Gastrocnemius medialis (tissue), 4 donors: ENCODE measurements at regions not wholly inside any gene's neighbourhood (a gene's known extent, or its start where the extent isn't known, plus 50 kb on each side); places are given as distances from the start of the nearest gene placed in this dataset.

ENCODE experiments used
- ATAC-seq, 2 donors: fragments of 150-250 bp; one replicate each; pipeline ENCODE4 v1.9.1; 2016
- DNase-seq, 2 donors: peaks; one replicate each; pipeline ENCODE4 v3.0.0-alpha.2; 2019
- H3K27ac ChIP-seq, 4 donors: fragments of 200-600 bp; sonication (generic); 1 replicate in 1 of 4; 2 replicates in 3 of 4; pipeline ENCODE4 v1.5.1; 2016 to 2018; ENCODE audit warnings: mild to moderate bottlenecking in 2 of 4, moderate library complexity in 1 of 4
- H3K27me3 ChIP-seq, 3 donors: fragments of 200-600 bp; sonication (generic) in 2 of 3; 1 replicate in 1 of 3; 2 replicates in 2 of 3; pipeline versions ENCODE4 v1.5.1 to v1.6.0; 2016 to 2019; ENCODE audit warnings: mild to moderate bottlenecking in 1 of 3, moderate library complexity in 1 of 3
- H3K36me3 ChIP-seq, 2 donors: fragments of 200-600 bp; sonication (generic) in 1 of 2; one replicate each; pipeline ENCODE4 v1.5.1; 2017 to 2018
- H3K4me1 ChIP-seq, 2 donors: fragments of 200-600 bp; sonication (generic) in 1 of 2; one replicate each; pipeline ENCODE4 v1.5.1; 2016 to 2017; ENCODE audit warnings: mild to moderate bottlenecking in 2 of 2
- H3K4me3 ChIP-seq, 4 donors: fragments of 200-600 bp; sonication (generic) in 3 of 4; 1 replicate in 1 of 4; 2 replicates in 3 of 4; pipeline ENCODE4 v1.5.1; 2016 to 2019; ENCODE audit warnings: mild to moderate bottlenecking in 2 of 4
- H3K9me3 ChIP-seq, 3 donors: fragments of 200-600 bp; sonication (generic) in 2 of 3; 1 replicate in 1 of 3; 2 replicates in 2 of 3; pipeline ENCODE4 v1.5.1; 2016 to 2019
- CTCF ChIP-seq, 5 experiments: fragments of 450-650 bp in 3 of 5; fragments of 200-600 bp in 2 of 5; sonication (generic) in 2 of 5; IDR thresholded peaks in 4 of 5; conservative IDR thresholded peaks in 1 of 5; 1 replicate in 4 of 5; 2 replicates in 1 of 5; pipeline ENCODE4 v1.5.1; 2016 to 2019; ENCODE audit warnings: antibody characterized with exemption in 5 of 5, mild to moderate bottlenecking in 3 of 5, moderate library complexity in 3 of 5
- POLR2A ChIP-seq, 2 donors: fragments of 450-650 bp; IDR thresholded peaks; one replicate each; pipeline ENCODE4 v1.6.1; 2017; ENCODE audit warnings: antibody characterized with exemption in 2 of 2, mild to moderate bottlenecking in 2 of 2, moderate library complexity in 2 of 2
- in situ Hi-C, 4 donors: fragments of 200-750 bp; cut with MboI; loops; one replicate each; pipeline versions ENCODE4 v1.15.0 to v1.8.0; 2017; ENCODE audit warnings: low sequenced_read_pairs in 4 of 4
- intact Hi-C: fragments of 100-400 bp; cut with DNase I; formaldehyde crosslinking; loops from one replicate; pipeline ENCODE4 v1.15.1; 2023; ENCODE audit warnings: low total_unique reads

GRCh38 chr14:97543816-97544215, 746.6 kb downstream of the VRK1 start:
- Histone ChIP-seq H3K4me1 (no peaks in the 10 kb centered on the region), H3K27ac (no peak overlapping the region)
- DNase-seq: no peak

GRCh38 chr14:97544571-97544970, 747.4 kb downstream of the VRK1 start:
- Histone ChIP-seq H3K4me3 (no peak overlapping the region), H3K27ac (no peak overlapping the region), H3K9me3 (no peaks in the 10 kb centered on the region), H3K36me3 (no peaks in the 10 kb centered on the region), H3K4me1 (no peaks in the 10 kb centered on the region), H3K27me3 (no peaks in the 10 kb centered on the region)
- TF ChIP-seq CTCF (IDR thresholded peaks at IDR 0.05 in 4 of 5, conservative IDR thresholded peaks at IDR 0.05 in 1 of 5): no peak
- no peak for TF ChIP-seq POLR2A (IDR thresholded peaks at IDR 0.05)
- intact Hi-C loops (no loop called here), in situ Hi-C loops (no loop called here)
- no peak for ATAC-seq
- no peak for DNase-seq

More at GRCh38 chr14:97543816-97544215, 746.6 kb downstream of the VRK1 start:
- in situ Hi-C loops: no loop called here
- H3K4me3 ChIP-seq: no peak overlapping the region
- H3K36me3 ChIP-seq: no peaks in the 10 kb centered on the region
- H3K27me3 ChIP-seq: no peaks in the 10 kb centered on the region
- ATAC-seq: no peak
- intact Hi-C loops: no loop called here
- H3K9me3 ChIP-seq: no peaks in the 10 kb centered on the region
- no peak for TF ChIP-seq CTCF (IDR thresholded peaks at IDR 0.05 in 4 of 5, conservative IDR thresholded peaks at IDR 0.05 in 1 of 5)
- no peak for TF ChIP-seq POLR2A (IDR thresholded peaks at IDR 0.05)

- TF ChIP-seq POLR2A (IDR thresholded peaks at IDR 0.05): no peak
- no peak for TF ChIP-seq CTCF (IDR thresholded peaks at IDR 0.05 in 4 of 5, conservative IDR thresholded peaks at IDR 0.05 in 1 of 5)
- Histone ChIP-seq H3K36me3 (no peaks in the 10 kb centered on the region), H3K4me1 (no peaks in the 10 kb centered on the region), H3K27ac (no peak overlapping the region), H3K4me3 (no peak overlapping the region), H3K9me3 (no peaks in the 10 kb centered on the region), H3K27me3 (no peaks in the 10 kb centered on the region)
- no peak for DNase-seq
- in situ Hi-C loops: no loop called here
- intact Hi-C loops: no loop called here
- no peak for ATAC-seq
Measured at GRCh38 chr14:97546491-97547230, 749.5 kb downstream of the VRK1 start.

GRCh38 chr14:97550463-97550862, 753.3 kb downstream of the VRK1 start:
- DNase-seq (no peak), ATAC-seq (no peak)
- Histone ChIP-seq H3K4me3 (no peak overlapping the region), H3K4me1 (no peaks in the 10 kb centered on the region), H3K36me3 (no peaks in the 10 kb centered on the region), H3K27ac (no peak overlapping the region), H3K27me3 (no peaks in the 10 kb centered on the region), H3K9me3 (no peaks in the 10 kb centered on the region)
- in situ Hi-C loops: no loop called here
- no peak for TF ChIP-seq POLR2A (IDR thresholded peaks at IDR 0.05)
- no peak for TF ChIP-seq CTCF (IDR thresholded peaks at IDR 0.05 in 4 of 5, conservative IDR thresholded peaks at IDR 0.05 in 1 of 5)
- intact Hi-C loops: no loop called here

GRCh38 chr14:97554597-97554996, 757.4 kb downstream of the VRK1 start:
- TF ChIP-seq CTCF (IDR thresholded peaks at IDR 0.05 in 4 of 5, conservative IDR thresholded peaks at IDR 0.05 in 1 of 5) (no peak), POLR2A (IDR thresholded peaks at IDR 0.05) (no peak)
- Histone ChIP-seq H3K36me3 (no peaks in the 10 kb centered on the region), H3K27me3 (no peaks in the 10 kb centered on the region), H3K27ac (no peak overlapping the region), H3K4me1 (no peaks in the 10 kb centered on the region), H3K9me3 (no peaks in the 10 kb centered on the region), H3K4me3 (no peak overlapping the region)
- ATAC-seq (no peak), DNase-seq (no peak)
- in situ Hi-C loops (no loop called here), intact Hi-C loops (no loop called here)
